GM08714 (cell line): ENCODE measurements at regions not wholly inside any gene's neighbourhood (a gene's known extent, or its start where the extent isn't known, plus 50 kb on each side); places are given as distances from the start of the nearest gene placed in this dataset.

Experiments used
- H3K4me3 ChIP-seq: fragments of 200-500 bp; sonication (Bioruptor generic); 2 replicates; pipeline ENCODE4 v1.5.1; 2014; ENCODE audit warnings: mild to moderate bottlenecking, low read length, inconsistent platforms
- ZNF274 ChIP-seq: IDR thresholded peaks from 2 replicates; pipeline ENCODE4 v1.6.1; 2012; ENCODE audit warnings: mild to moderate bottlenecking, low read depth, low read length

- H3K4me3 ChIP-seq, result no peak overlapping the region
- no peak for TF ChIP-seq ZNF274
Observed at GRCh38 chr20:11516448-11516847, 401.2 kb upstream of the BTBD3 start.

GRCh38 chr20:11520596-11520995 lies 397.1 kb upstream of the BTBD3 start:
- no peak for TF ChIP-seq ZNF274
- H3K4me3 ChIP-seq, result no peak overlapping the region

DNA sequence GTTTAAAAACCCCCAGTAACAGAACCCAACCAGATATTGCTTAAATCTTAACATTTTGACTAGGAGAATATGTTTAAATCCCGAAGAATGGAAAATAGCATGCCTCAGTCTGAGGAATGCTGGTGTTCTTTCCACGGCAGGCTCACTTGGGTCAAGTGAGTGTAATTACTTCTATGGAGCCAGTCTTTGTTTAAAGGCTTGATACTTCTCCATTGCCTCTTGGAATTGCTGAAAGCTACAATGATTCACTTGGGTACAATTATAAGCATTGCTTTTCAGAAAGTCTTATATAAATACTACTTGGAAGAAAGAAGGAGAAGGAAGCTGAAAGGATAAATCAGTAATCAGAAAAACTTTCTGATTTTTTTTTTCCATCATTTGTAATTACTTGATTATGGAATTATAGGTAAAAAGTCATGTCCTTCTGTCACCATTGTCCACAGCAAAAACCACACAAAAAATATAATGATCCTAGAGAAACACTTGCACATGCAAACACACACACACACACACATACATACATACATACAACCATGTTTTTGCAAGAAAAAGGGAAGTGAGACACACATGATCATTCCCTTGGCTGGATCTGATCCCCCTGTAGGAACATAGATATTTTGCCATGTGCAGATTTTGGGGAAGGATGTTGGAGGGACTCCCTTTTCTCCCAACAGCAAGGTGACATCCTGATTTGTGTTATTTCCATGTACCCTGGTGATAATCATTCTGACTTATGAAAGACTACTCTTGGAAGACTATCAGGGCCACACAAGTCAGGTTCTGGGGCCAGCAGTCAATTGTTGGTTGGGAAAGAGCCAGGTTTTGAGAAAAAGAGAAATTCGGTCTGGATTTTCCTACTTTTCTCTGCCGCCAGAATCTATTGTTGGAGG lies 396.0 kb upstream of the BTBD3 start:
- H3K4me3 ChIP-seq, result no peak overlapping the region
- TF ChIP-seq ZNF274, result no peak

- no peak for TF ChIP-seq ZNF274
Observed at GRCh38 chr20:11522366-11522741, 395.3 kb upstream of the BTBD3 start.

GRCh38 chr20:11529047-11529446 lies 388.6 kb upstream of the BTBD3 start:
- TF ChIP-seq ZNF274, result no peak
- no peak overlapping the region for H3K4me3 ChIP-seq

More at GRCh38 chr20:11522366-11522741, 395.3 kb upstream of the BTBD3 start:
- no peak overlapping the region for H3K4me3 ChIP-seq

GRCh38 chr20:11537032-11537431 lies 380.7 kb upstream of the BTBD3 start:
- TF ChIP-seq ZNF274, result no peak
- no peak overlapping the region for H3K4me3 ChIP-seq

DNA sequence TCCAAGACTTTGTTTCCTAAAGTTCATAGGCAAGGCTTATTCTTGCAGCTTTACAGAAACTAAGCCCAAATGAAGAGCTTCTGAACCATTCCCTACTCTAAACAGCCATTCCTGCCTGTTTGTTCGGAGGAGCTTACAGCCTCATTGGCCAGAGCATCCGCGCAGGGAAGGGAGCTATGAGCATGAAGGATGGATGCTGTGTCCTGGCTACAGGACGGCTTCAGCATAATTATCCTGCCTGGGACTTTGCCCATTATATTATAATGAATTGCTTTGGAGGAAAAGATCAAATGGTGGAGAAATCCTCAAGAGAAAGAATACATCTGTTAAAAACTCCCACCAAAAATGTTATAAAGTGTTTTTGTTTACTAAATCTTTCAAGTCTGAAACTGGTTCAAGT lies 378.2 kb upstream of the BTBD3 start:
- no peak for TF ChIP-seq ZNF274
- H3K4me3 ChIP-seq, result no peak overlapping the region

GRCh38 chr20:11540558-11540957 lies 377.1 kb upstream of the BTBD3 start:
- H3K4me3 ChIP-seq, result no peak overlapping the region
- no peak for TF ChIP-seq ZNF274

GRCh38 chr20:11542645-11543044 lies 375.0 kb upstream of the BTBD3 start:
- H3K4me3 ChIP-seq, result no peak overlapping the region
- no peak for TF ChIP-seq ZNF274

- no peak overlapping the region for H3K4me3 ChIP-seq
- no peak for TF ChIP-seq ZNF274
Observed at GRCh38 chr20:11544029-11544678, 373.5 kb upstream of the BTBD3 start.

GRCh38 chr20:11546939-11547338 lies 370.8 kb upstream of the BTBD3 start:
- no peak overlapping the region for H3K4me3 ChIP-seq
- no peak for TF ChIP-seq ZNF274

DNA sequence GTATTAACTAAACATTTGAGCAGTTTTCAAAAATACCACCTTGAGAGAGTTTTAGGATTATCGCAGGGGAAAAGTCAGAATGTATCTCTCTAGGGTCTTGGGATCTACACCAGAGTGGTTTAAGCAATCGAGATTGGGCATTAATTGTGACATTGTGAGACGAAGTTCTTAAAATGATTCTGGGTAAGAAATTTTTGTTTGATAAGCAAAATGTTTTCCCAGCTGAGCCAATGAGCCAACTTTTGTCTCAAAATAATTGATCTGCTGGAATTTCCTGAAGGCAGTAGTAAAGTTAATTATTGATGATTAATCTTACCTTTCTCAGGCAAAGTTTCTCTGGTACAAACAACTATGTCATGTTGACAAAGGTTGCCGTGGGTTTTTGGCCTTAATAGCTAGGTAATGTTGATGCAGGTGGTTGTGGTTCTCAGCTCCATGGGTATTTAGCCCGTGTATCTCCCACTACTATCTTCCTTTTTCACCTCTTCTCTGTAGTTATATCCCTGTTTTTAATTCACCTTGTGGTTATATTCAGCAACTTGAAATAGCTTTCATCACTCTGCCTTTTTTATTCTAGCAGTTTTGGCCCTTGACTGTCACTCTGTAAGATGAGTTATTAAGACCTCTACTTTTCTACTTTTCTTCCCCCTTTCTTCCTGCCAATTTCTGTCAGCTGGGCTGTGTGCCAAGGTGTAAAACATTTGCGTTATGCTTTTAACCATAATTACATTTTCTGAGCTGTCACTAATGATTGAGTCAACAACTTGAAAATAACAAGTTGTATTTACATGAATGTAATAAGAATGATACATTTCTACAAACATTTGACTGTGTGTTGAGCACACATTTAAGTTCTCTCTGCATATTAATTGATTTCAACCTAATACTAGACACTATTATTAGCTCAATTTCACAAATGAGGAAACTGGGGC lies 368.3 kb upstream of the BTBD3 start:
- TF ChIP-seq ZNF274, result no peak
- no peak overlapping the region for H3K4me3 ChIP-seq

DNA sequence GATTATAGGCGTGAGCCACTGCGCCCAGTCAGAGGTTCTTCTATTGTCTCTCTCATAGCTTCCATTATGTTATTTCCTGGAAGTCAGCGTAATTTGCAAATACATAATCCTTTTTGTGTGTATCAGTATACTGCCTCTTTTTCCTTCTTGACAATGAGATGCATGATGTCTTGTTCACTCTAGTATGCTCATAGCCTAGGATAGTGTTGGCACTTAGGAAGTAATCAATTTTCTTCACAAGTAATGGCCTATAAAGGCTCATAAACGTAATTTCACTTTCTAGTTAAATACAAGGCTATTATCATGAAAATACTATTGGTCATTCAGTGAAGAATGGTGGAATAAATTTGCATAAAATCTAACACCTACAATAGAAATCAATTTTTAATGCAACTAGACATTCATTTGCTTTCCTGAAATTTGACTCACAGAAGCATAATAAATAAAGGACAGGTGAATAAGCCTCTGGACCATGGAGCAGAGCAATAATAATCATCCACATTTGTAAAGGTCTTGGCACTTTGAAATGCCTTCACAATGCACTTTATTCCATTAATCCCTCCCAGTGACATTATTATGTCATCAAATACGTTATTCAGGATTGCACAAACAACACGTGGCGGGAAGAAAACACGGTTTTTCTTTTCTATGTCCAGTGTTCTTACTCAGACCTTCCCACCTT lies 366.9 kb upstream of the BTBD3 start:
- no peak overlapping the region for H3K4me3 ChIP-seq
- no peak for TF ChIP-seq ZNF274

GRCh38 chr20:11551479-11551878 lies 366.2 kb upstream of the BTBD3 start:
- no peak overlapping the region for H3K4me3 ChIP-seq
- no peak for TF ChIP-seq ZNF274

DNA sequence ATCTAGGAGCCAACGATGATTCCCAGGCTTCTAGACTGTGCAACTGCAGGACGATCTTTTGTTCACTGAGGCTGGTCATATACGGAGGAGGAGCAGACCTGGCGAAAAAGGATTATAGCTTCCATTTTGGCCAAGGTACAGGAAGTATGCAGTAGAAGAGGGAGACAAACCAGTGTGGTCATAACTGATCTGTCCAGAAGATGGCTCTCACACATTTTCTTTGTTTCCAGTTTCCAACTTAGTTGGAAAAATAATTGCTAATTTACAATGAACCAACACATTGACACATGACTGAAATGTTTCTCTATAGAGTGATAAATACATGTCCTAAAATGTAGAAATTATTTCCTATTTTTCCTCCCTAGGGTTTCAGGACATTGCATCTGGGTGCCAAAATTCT lies 364.1 kb upstream of the BTBD3 start:
- no peak overlapping the region for H3K4me3 ChIP-seq
- no peak for TF ChIP-seq ZNF274
